IMR-90 (cell line): ENCODE measurements at regions not wholly inside any gene's neighbourhood (a gene's known extent, or its start where the extent isn't known, plus 50 kb on each side); places are given as distances from the start of the nearest gene placed in this dataset.

Experiments used
- ATAC-seq: fragments of 200-7000 bp; cut with Tn5 transposase; 2 replicates; pipeline ENCODE4 v1.9.1; 2020; ENCODE audit warnings: low read depth, mild to moderate bottlenecking, moderate library complexity
- BruUV-seq: library from RNA; stranded (reverse); fragments of 400-500 nt; replicated peaks from 2 replicates; lab custom pipeline; 2021; lab: Mats Ljungman, UMichigan
- CTCF ChIA-PET: fragments of 300-600 bp; formaldehyde crosslinking; extraction: SDS; loops from one replicate; lab custom pipeline; 2021; ENCODE audit warnings: antibody characterized with exemption; lab: Yijun Ruan, JAX
- POLR2A ChIA-PET: fragments of 300-600 bp; sonication (Branson Sonifier 250); formaldehyde crosslinking; loops from one replicate; lab custom pipeline; 2022; ENCODE audit warnings: antibody characterized with exemption; ENCODE audit not compliant: unreplicated experiment; lab: Charles Lee
- DNase-seq: peaks from one replicate; pipeline ENCODE4 v3.0.0; 2013
- H2AFZ ChIP-seq: replicated peaks from 2 replicates; pipeline ENCODE3; 2013; ENCODE audit warnings: low read length, mild to moderate bottlenecking; ENCODE audit not compliant: poor library complexity
- H2AK5ac ChIP-seq: 2 replicates; pipeline ENCODE4 v1.6.1; 2013; ENCODE audit warnings: low read depth, low read length, inconsistent platforms
- H2AK9ac ChIP-seq: replicated peaks from 2 replicates; pipeline ENCODE3; 2013; ENCODE audit warnings: mild to moderate bottlenecking, low read depth, low read length, moderate library complexity; ENCODE audit not compliant: poor library complexity
- H2BK120ac ChIP-seq: 2 replicates; pipeline ENCODE4 v1.6.1; 2013; ENCODE audit warnings: low read depth, low read length, inconsistent platforms
- H2BK15ac ChIP-seq: 3 replicates; pipeline ENCODE4 v1.6.1; 2013; ENCODE audit warnings: low read depth, low read length, inconsistent platforms
- H2BK20ac ChIP-seq: 2 replicates; pipeline ENCODE4 v1.6.1; 2013; ENCODE audit warnings: low read depth, mild to moderate bottlenecking, inconsistent platforms, low read length, moderate library complexity
- H2BK5ac ChIP-seq: 2 replicates; pipeline ENCODE4 v1.6.1; 2013; ENCODE audit warnings: mild to moderate bottlenecking, low read depth, low read length, inconsistent platforms; ENCODE audit not compliant: poor library complexity, severe bottlenecking
- H3K14ac ChIP-seq: replicated peaks from 2 replicates; pipeline ENCODE4 v1.6.1; 2013; ENCODE audit warnings: low read depth, low read length, inconsistent platforms
- H3K18ac ChIP-seq: 2 replicates; pipeline ENCODE4 v1.6.1; 2013; ENCODE audit warnings: low read depth, low read length, control low read depth
- H3K23ac ChIP-seq: 2 replicates; pipeline ENCODE4 v1.6.1; 2013; ENCODE audit warnings: low read depth, low read length, inconsistent platforms
- H3K27ac ChIP-seq: 2 replicates; pipeline ENCODE4 v1.5.1; 2013; ENCODE audit warnings: mild to moderate bottlenecking, control low read depth, low read length; ENCODE audit not compliant: insufficient read depth
- H3K27me3 ChIP-seq: 2 replicates; pipeline ENCODE4 v1.6.1; 2013; ENCODE audit warnings: low read length; ENCODE audit not compliant: control insufficient read depth, insufficient read depth
- H3K36me3 ChIP-seq: 2 replicates; pipeline ENCODE4 v1.6.1; 2013; ENCODE audit warnings: low read length, mixed read lengths; ENCODE audit not compliant: control insufficient read depth, insufficient read depth
- H3K4ac ChIP-seq: 2 replicates; pipeline ENCODE4 v1.6.1; 2013; ENCODE audit warnings: low read depth, low read length, inconsistent platforms
- H3K4me1 ChIP-seq: 2 replicates; pipeline ENCODE4 v1.6.1; 2013; ENCODE audit warnings: low read length, mixed read lengths; ENCODE audit not compliant: control insufficient read depth, insufficient read depth
- H3K4me2 ChIP-seq: 2 replicates; pipeline ENCODE4 v1.6.1; 2013; ENCODE audit warnings: low read depth, mild to moderate bottlenecking, control low read depth, low read length, moderate library complexity
- H3K4me3 ChIP-seq: 2 replicates; pipeline ENCODE4 v1.5.1; 2013; ENCODE audit warnings: low read depth, mild to moderate bottlenecking, control low read depth, low read length, moderate library complexity; ENCODE audit not compliant: insufficient read depth
- H3K56ac ChIP-seq: 2 replicates; pipeline ENCODE4 v1.6.1; 2013; ENCODE audit warnings: low read length, inconsistent platforms; ENCODE audit not compliant: insufficient read depth; ENCODE audit errors: extremely low read depth
- H3K79me1 ChIP-seq, 2 experiments: 2 replicates each; pipeline ENCODE4 v1.6.1; 2013; ENCODE audit warnings: low read length in 2 of 2, inconsistent platforms in 1 of 2, low read depth in 1 of 2
- H3K9ac ChIP-seq: 2 replicates; pipeline ENCODE4 v1.6.1; 2013; ENCODE audit warnings: low read depth, low read length, control low read depth
- H3K9me1 ChIP-seq: 2 replicates; pipeline ENCODE4 v1.6.1; 2013; ENCODE audit warnings: low read length, inconsistent platforms; ENCODE audit not compliant: insufficient read depth
- H3K9me3 ChIP-seq: 2 replicates; pipeline ENCODE4 v1.6.1; 2013; ENCODE audit warnings: low read length; ENCODE audit not compliant: control insufficient read depth, insufficient read depth
- H4K20me1 ChIP-seq: 2 replicates; pipeline ENCODE4 v1.6.1; 2013; ENCODE audit warnings: low read length, inconsistent platforms; ENCODE audit not compliant: insufficient read depth
- H4K5ac ChIP-seq: 2 replicates; pipeline ENCODE4 v1.6.1; 2013; ENCODE audit warnings: mild to moderate bottlenecking, low read depth, low read length, control low read depth
- H4K8ac ChIP-seq, 2 experiments: 2 replicates each; pipeline ENCODE4 v1.6.1; 2013; ENCODE audit warnings: low read depth in 2 of 2, low read length in 2 of 2, control low read depth in 1 of 2, inconsistent platforms in 1 of 2
- H4K91ac ChIP-seq: 2 replicates; pipeline ENCODE4 v1.6.1; 2013; ENCODE audit warnings: low read depth, low read length, inconsistent platforms; ENCODE audit not compliant: insufficient read depth
- BHLHE40 ChIP-seq: fragments of 150-350 bp; IDR thresholded peaks from 2 replicates; pipeline ENCODE4 v1.6.1; 2016; ENCODE audit warnings: mild to moderate bottlenecking, low read depth, low read length
- CEBPB ChIP-seq: IDR thresholded peaks from 2 replicates; pipeline ENCODE4 v1.6.1; 2012; ENCODE audit warnings: low read depth, low read length, improper control_type of control experiment
- CTCF ChIP-seq: conservative IDR thresholded peaks from 2 replicates; pipeline ENCODE4 v1.5.1; 2012; ENCODE audit warnings: mild to moderate bottlenecking, low read depth, low read length, improper control_type of control experiment
- ELK1 ChIP-seq: fragments of 150-350 bp; IDR thresholded peaks from 2 replicates; pipeline ENCODE4 v1.6.1; 2016; ENCODE audit warnings: low read depth, mild to moderate bottlenecking, low read length, moderate library complexity, borderline replicate concordance
- MAZ ChIP-seq: IDR thresholded peaks from 2 replicates; pipeline ENCODE4 v1.6.1; 2012; ENCODE audit warnings: low read depth, mild to moderate bottlenecking, low read length, improper control_type of control experiment, moderate library complexity, borderline replicate concordance
- RAD21 ChIP-seq: IDR thresholded peaks from 2 replicates; pipeline ENCODE4 v1.6.1; 2012; ENCODE audit warnings: low read length, improper control_type of control experiment
- RCOR1 ChIP-seq: IDR thresholded peaks from 2 replicates; pipeline ENCODE4 v1.6.1; 2012; ENCODE audit warnings: mild to moderate bottlenecking, low read length, improper control_type of control experiment; ENCODE audit not compliant: insufficient replicate concordance
- RFX5 ChIP-seq: IDR thresholded peaks from 2 replicates; pipeline ENCODE4 v1.8.0; 2012; ENCODE audit warnings: low read depth, mild to moderate bottlenecking, low read length, moderate library complexity
- WGBS, 2 experiments: methylation state at CpG; one replicate each; pipeline versions ENCODE4 v1.1.5 to v1.1.7; 2013; ENCODE audit warnings: missing lambda C conversion rate in 2 of 2; ENCODE audit not compliant: insufficient read length in 1 of 2; ENCODE audit errors: extremely low coverage in 2 of 2; 5-methylcytosine and 5-hydroxymethylcytosine counted together
- dilution Hi-C: fragments of 300-500 bp; cut with HindIII; formaldehyde crosslinking; loops from one replicate; pipeline ENCODE4 v1.14.3; 2018; ENCODE audit warnings: low sequenced_read_pairs; ENCODE audit not compliant: unreplicated experiment
- in situ Hi-C: fragments of 300-500 bp; cut with MboI; formaldehyde crosslinking; loops from 3 replicates; pipeline ENCODE4 v1.14.3; 2019; ENCODE audit warnings: low sequenced_read_pairs, inconsistent platforms, mixed read lengths
- intact Hi-C: fragments of 100-400 bp; cut with micrococcal nuclease; formaldehyde crosslinking; loops from 2 replicates; pipeline ENCODE4 v1.10.0; 2022

GRCh38 chr18:72342933-72343332 is 201.2 kb downstream of the CBLN2 start:
- Histone ChIP-seq H3K27ac (no peak overlapping the region), H2AK5ac (no peak overlapping the region), H3K9ac (no peak overlapping the region), H4K5ac (no peak overlapping the region), H3K14ac (no peak overlapping the region), H2BK20ac (no peak overlapping the region), H3K36me3 (no peaks in the 10 kb centered on the region), H3K56ac (no peak overlapping the region), H3K9me1 (no peaks in the 10 kb centered on the region), H3K9me3 (0 out of 2 replicates have a peak, but pooled peaks cover 2% of the 10 kb centered on the region), H3K4me3 (no peak overlapping the region), H3K23ac (no peak overlapping the region), H3K4me2 (no peak overlapping the region), H2BK5ac (no peak overlapping the region), H4K8ac (no peak overlapping the region), H2AFZ (no peak overlapping the region), H3K27me3 (no peaks in the 10 kb centered on the region), H3K4me1 (no peaks in the 10 kb centered on the region), H4K20me1 (no peaks in the 10 kb centered on the region), H2BK15ac (no peak overlapping the region), H2BK120ac (no peak overlapping the region), H3K4ac (no peak overlapping the region), H2AK9ac (no peak overlapping the region), H3K18ac (no peak overlapping the region), H3K79me1 (no peaks in the 10 kb centered on the region), H4K91ac (no peak overlapping the region)
- dilution Hi-C loops, result no loop called here
- TF ChIP-seq RCOR1, result no peak
- TF ChIP-seq BHLHE40, result no peak
- no peak for TF ChIP-seq MAZ
- TF ChIP-seq CEBPB, result no peak
- TF ChIP-seq CTCF, result no peak
- TF ChIP-seq RAD21, result no peak
- no peak for TF ChIP-seq ELK1
- no peak for TF ChIP-seq RFX5
- DNase-seq (no peak), ATAC-seq (no peak)
- POLR2A ChIA-PET, result no interaction called here
- CTCF ChIA-PET, result interaction anchor here (0.7 kb wide), 1 partner anchor 73 kb away, joined by 3 read pairs; no protein-coding TSS in a partner anchor
- intact Hi-C loops, result no loop called here
- BruUV-seq, result no TSS peak
- in situ Hi-C loops, result no loop called here
- WGBS, 2 experiments, result no CpG with 5 or more reads among the region's 2 CpGs
